ENCODE measurements at regions not wholly inside any gene's neighbourhood (a gene's known extent, or its start where the extent isn't known, plus 50 kb on each side); places are given as distances from the start of the nearest gene placed in this dataset.
"Not testable (repeated sequence)": the region's sequence is repeated elsewhere in the genome, so short reads cannot be mapped to it uniquely, and the experiment has no call there.

DNA sequence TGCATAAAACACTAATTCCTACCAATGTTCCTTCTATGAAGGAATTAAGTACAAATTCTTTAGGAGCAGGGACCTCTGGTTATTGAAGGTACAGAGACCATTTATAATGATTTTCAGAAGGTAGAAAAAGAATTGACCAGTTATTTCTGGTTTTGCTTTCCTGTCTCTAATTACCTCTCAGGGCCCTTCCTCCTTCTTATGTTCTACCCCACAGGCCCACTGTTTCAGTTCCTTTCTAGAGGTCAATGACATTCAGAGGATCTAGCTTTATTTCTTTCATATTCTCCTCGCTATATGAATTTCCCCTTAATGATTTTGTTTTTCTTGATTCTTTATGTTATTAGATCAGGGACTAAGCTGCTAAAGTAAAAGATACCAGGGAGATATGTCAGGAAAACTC is 345.0 kb upstream of the SPRY2 start:
- H3K27me3 ChIP-seq (ENCODE audit: control insufficient read depth in 2 of 2, insufficient read depth in 2 of 2, low read length in 2 of 2): no peaks in the 10 kb centered on the region
- H3K4me3 ChIP-seq (ENCODE audit: low read length in 2 of 2): no peak overlapping the region
- H3K36me3 ChIP-seq (ENCODE audit: control insufficient read depth in 2 of 2, insufficient read depth in 2 of 2, low read length in 2 of 2): no peaks in the 10 kb centered on the region
- no peak overlapping the region for H3K9ac ChIP-seq (ENCODE audit: low read depth in 1 of 2, low read length in 2 of 2)
- no peaks in the 10 kb centered on the region for H3K4me1 ChIP-seq (ENCODE audit: control insufficient read depth in 2 of 2, insufficient read depth in 2 of 2, low read length in 2 of 2)
- H3K9me3 ChIP-seq (ENCODE audit: control insufficient read depth in 2 of 2, low read length in 2 of 2): no peaks in the 10 kb centered on the region
- no peak overlapping the region for H3K27ac ChIP-seq (ENCODE audit: low read depth in 2 of 2, low read length in 2 of 2)

DNA sequence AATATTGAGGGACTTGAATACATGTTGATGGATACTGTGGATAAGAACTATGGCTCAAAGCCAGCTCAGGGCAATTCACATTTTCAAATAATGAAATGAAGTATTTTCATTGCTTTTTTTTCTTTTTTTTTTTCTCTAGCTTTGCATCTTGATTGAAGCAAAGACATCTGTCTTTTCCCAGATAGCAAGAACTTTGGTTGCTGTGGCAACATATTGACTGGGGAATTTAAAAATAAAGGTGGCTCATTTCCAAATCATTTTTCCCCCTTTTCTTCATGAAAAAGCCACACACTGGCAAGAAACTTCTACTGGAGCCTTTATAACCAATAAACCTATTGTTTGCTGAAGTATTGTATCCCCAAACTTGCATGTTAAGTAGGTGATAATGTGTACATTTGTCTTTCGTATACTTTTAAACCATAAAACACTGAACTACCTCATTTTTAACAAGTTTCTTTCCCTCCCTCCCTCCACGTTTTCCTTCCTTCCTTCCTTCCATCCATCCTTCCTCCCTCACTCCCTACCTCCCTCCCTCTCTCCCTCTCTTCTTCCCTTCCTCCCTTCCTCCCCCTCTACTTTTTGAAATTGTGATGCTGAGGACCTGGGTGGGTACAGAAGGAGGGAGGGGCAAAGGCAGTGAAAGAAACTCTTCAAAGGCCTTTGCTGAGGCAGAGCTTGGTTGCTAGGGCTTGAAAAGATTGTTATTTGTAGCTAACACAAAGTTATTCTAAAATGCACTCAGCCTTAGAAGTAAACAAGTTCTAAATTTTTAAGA is 343.5 kb upstream of the SPRY2 start:
- Histone ChIP-seq H3K4me3 (ENCODE audit: low read length in 2 of 2) (no peak overlapping the region), H3K9me3 (ENCODE audit: control insufficient read depth in 2 of 2, low read length in 2 of 2) (no peaks in the 10 kb centered on the region), H3K36me3 (ENCODE audit: control insufficient read depth in 2 of 2, insufficient read depth in 2 of 2, low read length in 2 of 2) (no peaks in the 10 kb centered on the region), H3K9ac (ENCODE audit: low read depth in 1 of 2, low read length in 2 of 2) (no peak overlapping the region), H3K4me1 (ENCODE audit: control insufficient read depth in 2 of 2, insufficient read depth in 2 of 2, low read length in 2 of 2) (no peaks in the 10 kb centered on the region), H3K27ac (ENCODE audit: low read depth in 2 of 2, low read length in 2 of 2) (no peak overlapping the region), H3K27me3 (ENCODE audit: control insufficient read depth in 2 of 2, insufficient read depth in 2 of 2, low read length in 2 of 2) (no peaks in the 10 kb centered on the region)

DNA sequence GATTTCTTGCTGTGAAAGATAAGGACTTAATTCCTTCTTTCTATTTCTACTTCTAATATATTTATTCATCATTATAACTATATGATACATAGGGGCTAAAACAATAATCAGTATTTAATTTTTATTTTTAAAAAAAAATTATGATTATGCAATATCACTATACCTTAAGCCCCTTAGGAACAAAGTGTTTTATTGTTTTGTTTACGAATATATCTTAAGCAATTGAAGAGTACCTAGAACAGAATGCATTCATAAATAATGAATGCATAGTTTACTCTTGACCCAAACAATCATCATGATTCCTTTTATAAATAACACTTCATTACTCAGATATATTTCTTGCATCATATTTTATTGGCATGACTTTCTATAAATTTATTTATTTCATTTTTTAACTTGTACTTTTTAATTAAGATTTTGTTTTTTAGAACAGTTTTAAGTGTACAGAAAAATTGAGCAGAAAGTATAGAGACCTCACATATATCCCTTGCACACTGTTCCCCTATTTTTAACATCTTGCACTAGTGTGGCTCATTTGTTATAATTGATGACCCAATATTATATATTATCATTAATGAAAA is 339.9 kb upstream of the SPRY2 start:
- Histone ChIP-seq H3K27me3 (ENCODE audit: control insufficient read depth in 2 of 2, insufficient read depth in 2 of 2, low read length in 2 of 2) (no peaks in the 10 kb centered on the region), H3K4me3 (ENCODE audit: low read length in 2 of 2) (no peak overlapping the region), H3K4me1 (ENCODE audit: control insufficient read depth in 2 of 2, insufficient read depth in 2 of 2, low read length in 2 of 2) (no peaks in the 10 kb centered on the region), H3K27ac (ENCODE audit: low read depth in 2 of 2, low read length in 2 of 2) (no peak overlapping the region), H3K36me3 (ENCODE audit: control insufficient read depth in 2 of 2, insufficient read depth in 2 of 2, low read length in 2 of 2) (no peaks in the 10 kb centered on the region), H3K9me3 (ENCODE audit: control insufficient read depth in 2 of 2, low read length in 2 of 2) (no peaks in the 10 kb centered on the region), H3K9ac (ENCODE audit: low read depth in 1 of 2, low read length in 2 of 2) (no peak overlapping the region)

DNA sequence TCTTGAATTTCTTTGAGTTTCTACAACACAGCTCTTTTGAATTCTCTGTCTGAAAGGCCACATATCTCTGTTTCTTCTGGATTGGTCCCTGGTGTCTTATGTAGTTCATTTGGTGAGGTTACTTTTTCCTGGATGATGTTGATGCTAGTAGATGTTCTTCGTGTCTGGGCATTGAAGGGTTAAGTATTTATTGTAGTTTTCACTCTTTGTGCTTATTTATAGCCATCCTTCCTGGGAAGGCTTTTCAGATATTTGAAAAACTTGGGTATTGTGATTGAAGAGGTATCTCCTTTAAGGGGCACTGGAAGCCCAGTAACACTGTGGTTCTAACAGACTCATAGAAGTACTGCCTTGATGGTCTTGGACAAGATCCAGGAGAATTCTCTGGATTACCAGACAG is 338.5 kb upstream of the SPRY2 start:
- no peaks in the 10 kb centered on the region for H3K27me3 ChIP-seq (ENCODE audit: control insufficient read depth in 2 of 2, insufficient read depth in 2 of 2, low read length in 2 of 2)
- no peaks in the 10 kb centered on the region for H3K9me3 ChIP-seq (ENCODE audit: control insufficient read depth in 2 of 2, low read length in 2 of 2)
- no peak overlapping the region for H3K4me3 ChIP-seq (ENCODE audit: low read length in 2 of 2)
- H3K27ac ChIP-seq (ENCODE audit: low read depth in 2 of 2, low read length in 2 of 2): no peak overlapping the region
- H3K9ac ChIP-seq (ENCODE audit: low read depth in 1 of 2, low read length in 2 of 2): no peak overlapping the region
- H3K36me3 ChIP-seq (ENCODE audit: control insufficient read depth in 2 of 2, insufficient read depth in 2 of 2, low read length in 2 of 2): no peaks in the 10 kb centered on the region
- H3K4me1 ChIP-seq (ENCODE audit: control insufficient read depth in 2 of 2, insufficient read depth in 2 of 2, low read length in 2 of 2): no peaks in the 10 kb centered on the region

DNA sequence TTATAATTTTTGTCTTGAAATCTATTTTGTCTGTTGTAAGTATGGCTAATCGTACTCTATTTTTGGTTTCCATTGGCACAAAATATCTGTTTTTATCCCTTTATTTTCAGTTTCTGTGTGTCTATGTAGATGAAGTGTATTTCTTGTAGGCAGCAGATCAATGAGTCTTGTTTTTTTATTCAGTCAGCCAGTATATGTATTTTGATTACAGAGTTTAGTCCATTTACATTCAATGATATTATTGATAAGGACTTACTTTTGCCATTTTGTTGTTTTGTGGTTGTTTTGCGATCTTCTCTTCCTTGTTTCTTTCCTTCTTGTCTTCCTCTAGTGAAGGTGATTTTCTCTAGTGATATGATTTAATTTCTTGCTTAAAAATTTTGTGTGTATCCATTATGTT is 336.3 kb upstream of the SPRY2 start:
- no peaks in the 10 kb centered on the region for H3K4me1 ChIP-seq (ENCODE audit: control insufficient read depth in 2 of 2, insufficient read depth in 2 of 2, low read length in 2 of 2)
- H3K9me3 ChIP-seq (ENCODE audit: control insufficient read depth in 2 of 2, low read length in 2 of 2): no peaks in the 10 kb centered on the region
- H3K27ac ChIP-seq (ENCODE audit: low read depth in 2 of 2, low read length in 2 of 2): no peak overlapping the region
- H3K27me3 ChIP-seq (ENCODE audit: control insufficient read depth in 2 of 2, insufficient read depth in 2 of 2, low read length in 2 of 2): no peaks in the 10 kb centered on the region
- H3K36me3 ChIP-seq (ENCODE audit: control insufficient read depth in 2 of 2, insufficient read depth in 2 of 2, low read length in 2 of 2): no peaks in the 10 kb centered on the region
- no peak overlapping the region for H3K4me3 ChIP-seq (ENCODE audit: low read length in 2 of 2)
- H3K9ac ChIP-seq (ENCODE audit: low read depth in 1 of 2, low read length in 2 of 2): no peak overlapping the region

DNA sequence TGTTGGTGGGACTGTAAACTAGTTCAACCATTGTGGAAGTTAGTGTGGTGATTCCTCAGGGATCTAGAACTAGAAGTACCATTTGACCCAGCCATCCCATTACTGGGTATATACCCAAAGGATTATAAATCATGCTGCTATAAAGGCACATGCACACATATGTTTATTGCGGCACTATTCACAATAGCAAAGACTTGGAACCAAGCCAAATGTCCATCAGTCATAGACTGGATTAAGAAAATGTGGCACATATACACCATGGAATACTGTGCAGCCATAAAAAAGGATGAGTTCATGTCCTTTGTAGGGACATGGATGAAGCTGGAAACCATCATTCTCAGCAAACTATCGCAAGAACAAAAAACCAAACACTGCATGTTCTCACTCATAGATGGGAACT is 334.5 kb upstream of the SPRY2 start:
- H3K9me3 ChIP-seq (ENCODE audit: control insufficient read depth in 2 of 2, low read length in 2 of 2); H3K36me3 ChIP-seq (ENCODE audit: control insufficient read depth in 2 of 2, insufficient read depth in 2 of 2, low read length in 2 of 2); H3K4me3 ChIP-seq (ENCODE audit: low read length in 2 of 2); H3K9ac ChIP-seq (ENCODE audit: low read depth in 1 of 2, low read length in 2 of 2); H3K4me1 ChIP-seq (ENCODE audit: control insufficient read depth in 2 of 2, insufficient read depth in 2 of 2, low read length in 2 of 2); H3K27ac ChIP-seq (ENCODE audit: low read depth in 2 of 2, low read length in 2 of 2); H3K27me3 ChIP-seq (ENCODE audit: control insufficient read depth in 2 of 2, insufficient read depth in 2 of 2, low read length in 2 of 2): not testable (repeated sequence)

- Histone ChIP-seq H3K4me1 (ENCODE audit: control insufficient read depth in 2 of 2, insufficient read depth in 2 of 2, low read length in 2 of 2) (no peaks in the 10 kb centered on the region), H3K9me3 (ENCODE audit: control insufficient read depth in 2 of 2, low read length in 2 of 2) (peaks cover 0 to 2% of the 10 kb centered on the region in 2 donors), H3K9ac (ENCODE audit: low read depth in 1 of 2, low read length in 2 of 2) (no peak overlapping the region), H3K4me3 (ENCODE audit: low read length in 2 of 2) (no peak overlapping the region), H3K27me3 (ENCODE audit: control insufficient read depth in 2 of 2, insufficient read depth in 2 of 2, low read length in 2 of 2) (no peaks in the 10 kb centered on the region), H3K36me3 (ENCODE audit: control insufficient read depth in 2 of 2, insufficient read depth in 2 of 2, low read length in 2 of 2) (no peaks in the 10 kb centered on the region), H3K27ac (ENCODE audit: low read depth in 2 of 2, low read length in 2 of 2) (no peak overlapping the region)
Measured at GRCh38 chr13:80671773-80672172, 330.8 kb upstream of the SPRY2 start.

GRCh38 chr13:80669112-80669511 is 328.2 kb upstream of the SPRY2 start:
- no peaks in the 10 kb centered on the region for H3K4me1 ChIP-seq (ENCODE audit: control insufficient read depth in 2 of 2, insufficient read depth in 2 of 2, low read length in 2 of 2)
- H3K36me3 ChIP-seq (ENCODE audit: control insufficient read depth in 2 of 2, insufficient read depth in 2 of 2, low read length in 2 of 2): no peaks in the 10 kb centered on the region
- H3K4me3 ChIP-seq (ENCODE audit: low read length in 2 of 2): no peak overlapping the region
- no peaks in the 10 kb centered on the region for H3K27me3 ChIP-seq (ENCODE audit: control insufficient read depth in 2 of 2, insufficient read depth in 2 of 2, low read length in 2 of 2)
- H3K9me3 ChIP-seq (ENCODE audit: control insufficient read depth in 2 of 2, low read length in 2 of 2): peaks cover 0 to 2% of the 10 kb centered on the region in 2 donors
- H3K9ac ChIP-seq (ENCODE audit: low read depth in 1 of 2, low read length in 2 of 2): no peak overlapping the region
- no peak overlapping the region for H3K27ac ChIP-seq (ENCODE audit: low read depth in 2 of 2, low read length in 2 of 2)

DNA sequence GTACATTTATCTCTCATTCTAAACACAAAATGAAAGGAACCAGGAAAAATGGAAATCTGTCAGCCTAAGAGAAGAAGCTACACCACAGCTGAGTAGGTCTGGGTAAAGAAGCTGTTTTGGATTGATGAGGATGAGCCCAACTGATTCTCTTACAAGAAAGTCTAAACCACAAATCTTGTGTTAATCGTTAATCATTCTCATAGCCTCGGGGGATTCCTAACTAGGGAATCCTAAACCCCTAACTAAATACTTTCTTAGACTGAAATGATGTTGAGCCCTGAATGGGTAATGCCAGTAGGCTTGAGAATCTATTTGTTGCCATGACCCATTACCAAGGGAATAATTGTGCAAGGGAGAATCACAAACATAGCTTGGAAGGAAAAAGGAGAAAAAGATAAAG is 327.5 kb upstream of the SPRY2 start:
- peaks cover 0 to 2% of the 10 kb centered on the region in 2 donors for H3K9me3 ChIP-seq (ENCODE audit: control insufficient read depth in 2 of 2, low read length in 2 of 2)
- H3K36me3 ChIP-seq (ENCODE audit: control insufficient read depth in 2 of 2, insufficient read depth in 2 of 2, low read length in 2 of 2): no peaks in the 10 kb centered on the region
- no peaks in the 10 kb centered on the region for H3K4me1 ChIP-seq (ENCODE audit: control insufficient read depth in 2 of 2, insufficient read depth in 2 of 2, low read length in 2 of 2)
- H3K27ac ChIP-seq (ENCODE audit: low read depth in 2 of 2, low read length in 2 of 2): no peak overlapping the region
- no peaks in the 10 kb centered on the region for H3K27me3 ChIP-seq (ENCODE audit: control insufficient read depth in 2 of 2, insufficient read depth in 2 of 2, low read length in 2 of 2)
- H3K4me3 ChIP-seq (ENCODE audit: low read length in 2 of 2): no peak overlapping the region
- H3K9ac ChIP-seq (ENCODE audit: low read depth in 1 of 2, low read length in 2 of 2): no peak overlapping the region

- Histone ChIP-seq H3K9me3 (ENCODE audit: control insufficient read depth in 2 of 2, low read length in 2 of 2) (peaks cover 0 to 2% of the 10 kb centered on the region in 2 donors), H3K4me3 (ENCODE audit: low read length in 2 of 2) (no peak overlapping the region), H3K36me3 (ENCODE audit: control insufficient read depth in 2 of 2, insufficient read depth in 2 of 2, low read length in 2 of 2) (no peaks in the 10 kb centered on the region), H3K9ac (ENCODE audit: low read depth in 1 of 2, low read length in 2 of 2) (no peak overlapping the region), H3K27me3 (ENCODE audit: control insufficient read depth in 2 of 2, insufficient read depth in 2 of 2, low read length in 2 of 2) (no peaks in the 10 kb centered on the region), H3K27ac (ENCODE audit: low read depth in 2 of 2, low read length in 2 of 2) (no peak overlapping the region), H3K4me1 (ENCODE audit: control insufficient read depth in 2 of 2, insufficient read depth in 2 of 2, low read length in 2 of 2) (no peaks in the 10 kb centered on the region)
Measured at GRCh38 chr13:80666782-80667552, 326.0 kb upstream of the SPRY2 start.

Data from mucosa of rectum (tissue), 2 donors.